ENCODE measurements at regions not wholly inside any gene's neighbourhood (a gene's known extent, or its start where the extent isn't known, plus 50 kb on each side); places are given as distances from the start of the nearest gene placed in this dataset.

GRCh38 chr21:20943561-20943997 is 54.6 kb upstream of the NCAM2 start:
- TF ChIP-seq POLR2A (IDR thresholded peaks at IDR 0.05) (no peak), EP300 (IDR thresholded peaks at IDR 0.05) (no peak), POLR2AphosphoS5 (IDR thresholded peaks at IDR 0.05) (no peak)
- TF ChIP-seq, protein P1, sequence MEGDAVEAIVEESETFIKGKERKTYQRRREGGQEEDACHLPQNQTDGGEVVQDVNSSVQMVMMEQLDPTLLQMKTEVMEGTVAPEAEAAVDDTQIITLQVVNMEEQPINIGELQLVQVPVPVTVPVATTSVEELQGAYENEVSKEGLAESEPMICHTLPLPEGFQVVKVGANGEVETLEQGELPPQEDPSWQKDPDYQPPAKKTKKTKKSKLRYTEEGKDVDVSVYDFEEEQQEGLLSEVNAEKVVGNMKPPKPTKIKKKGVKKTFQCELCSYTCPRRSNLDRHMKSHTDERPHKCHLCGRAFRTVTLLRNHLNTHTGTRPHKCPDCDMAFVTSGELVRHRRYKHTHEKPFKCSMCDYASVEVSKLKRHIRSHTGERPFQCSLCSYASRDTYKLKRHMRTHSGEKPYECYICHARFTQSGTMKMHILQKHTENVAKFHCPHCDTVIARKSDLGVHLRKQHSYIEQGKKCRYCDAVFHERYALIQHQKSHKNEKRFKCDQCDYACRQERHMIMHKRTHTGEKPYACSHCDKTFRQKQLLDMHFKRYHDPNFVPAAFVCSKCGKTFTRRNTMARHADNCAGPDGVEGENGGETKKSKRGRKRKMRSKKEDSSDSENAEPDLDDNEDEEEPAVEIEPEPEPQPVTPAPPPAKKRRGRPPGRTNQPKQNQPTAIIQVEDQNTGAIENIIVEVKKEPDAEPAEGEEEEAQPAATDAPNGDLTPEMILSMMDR (IDR thresholded peaks at IDR 0.05) = no peak

Data from gastroesophageal sphincter (tissue), 3 donors.